Small intestine (tissue), 7 donors: ENCODE measurements at regions not wholly inside any gene's neighbourhood (a gene's known extent, or its start where the extent isn't known, plus 50 kb on each side); places are given as distances from the start of the nearest gene placed in this dataset.
"Not testable (repeated sequence)": the region's sequence is repeated elsewhere in the genome, so short reads cannot be mapped to it uniquely, and the experiment has no call there.

Experiments used
- DNase-seq, 2 donors: peaks; one replicate each; pipeline versions ENCODE4 v3.0.0 to v3.0.0-alpha.2; 2013
- FAIRE-seq: peaks from 2 replicates; lab custom pipeline; 2012; peaks lifted over from hg19 to GRCh38; lab: Jason Lieb, UNC
- H3K27ac ChIP-seq, 3 donors: one replicate each; pipeline ENCODE4 v1.5.1; 2013; ENCODE audit warnings: low read length in 2 of 3, mild to moderate bottlenecking in 2 of 3, control low read depth in 1 of 3, inconsistent platforms in 1 of 3, low read depth in 1 of 3, moderate library complexity in 1 of 3
- H3K27me3 ChIP-seq, 3 donors: one replicate each; pipeline ENCODE4 v1.6.1; 2013; ENCODE audit warnings: low read length in 3 of 3, inconsistent platforms in 1 of 3; ENCODE audit not compliant: control insufficient read depth in 3 of 3, insufficient read depth in 3 of 3
- H3K36me3 ChIP-seq, 3 donors: one replicate each; pipeline ENCODE4 v1.6.1; 2013; ENCODE audit warnings: low read length in 3 of 3, inconsistent platforms in 1 of 3, low read depth in 1 of 3, mild to moderate bottlenecking in 1 of 3, moderate library complexity in 1 of 3; ENCODE audit not compliant: control insufficient read depth in 3 of 3, insufficient read depth in 2 of 3
- H3K4me1 ChIP-seq, 3 donors: one replicate each; pipeline ENCODE4 v1.6.1; 2013; ENCODE audit warnings: low read length in 2 of 3, inconsistent platforms in 1 of 3, low read depth in 1 of 3, mild to moderate bottlenecking in 1 of 3, moderate library complexity in 1 of 3; ENCODE audit not compliant: control insufficient read depth in 3 of 3, insufficient read depth in 2 of 3
- H3K4me3 ChIP-seq, 3 donors: one replicate each; pipeline ENCODE4 v1.5.1; 2013; ENCODE audit warnings: low read length in 3 of 3, control low read depth in 1 of 3, inconsistent platforms in 1 of 3, low read depth in 1 of 3, mild to moderate bottlenecking in 1 of 3, moderate library complexity in 1 of 3
- H3K9me3 ChIP-seq, 2 donors: one replicate each; pipeline ENCODE4 v1.6.1; 2013; ENCODE audit warnings: low read depth in 1 of 2, low read length in 1 of 2; ENCODE audit not compliant: control insufficient read depth in 2 of 2, insufficient read depth in 1 of 2
- WGBS, 3 donors: extraction: QIAGEN DNeasy Blood & Tissue Kit; methylation state at CpG; one replicate each; pipeline ENCODE4 v1.1.7; 2013; 5-methylcytosine and 5-hydroxymethylcytosine counted together
- donor health status: healthy with polysubstance abuse.
- donor health status: control.
- donor health status: control.
- donor health status: Bipolar disorder and iron deficiency.
- donor health status: healthy.

GRCh38 chr11:38530226-38530625, 1932.2 kb upstream of the RAG2 start:
- FAIRE-seq (no peak), DNase-seq (no peak)
- Histone ChIP-seq H3K27ac (no peak overlapping the region), H3K4me3 (no peak overlapping the region), H3K36me3 (no peaks in the 10 kb centered on the region), H3K27me3 (no peaks in the 10 kb centered on the region), H3K9me3 (peaks cover 0 to 11% of the 10 kb centered on the region in 2 donors), H3K4me1 (no peaks in the 10 kb centered on the region)
- WGBS, 3 donors: 64 to 76% (median 65%) methylated on average over 2 of the region's 2 CpGs

DNA sequence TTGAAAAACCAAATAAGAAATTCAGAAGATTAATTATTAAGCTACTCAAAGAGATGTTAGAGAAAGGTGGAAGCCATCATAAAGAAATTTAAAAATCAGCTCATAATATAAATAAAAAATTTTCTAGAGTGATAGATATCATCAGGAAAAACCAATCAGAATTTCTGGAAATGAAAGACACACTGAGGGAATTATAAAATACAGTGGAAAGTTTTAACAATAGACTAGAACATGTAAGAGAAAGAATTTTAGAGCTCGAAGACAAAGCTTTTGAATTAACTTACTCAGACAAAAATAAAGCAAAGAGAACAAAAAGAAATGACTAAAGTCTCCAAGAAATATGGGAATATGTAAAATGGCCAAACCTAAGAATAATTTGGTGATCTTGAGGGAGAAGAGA, 1926.9 kb upstream of the RAG2 start:
- no peak for DNase-seq
- Histone ChIP-seq H3K36me3 (no peaks in the 10 kb centered on the region), H3K27ac (no peak overlapping the region), H3K27me3 (no peaks in the 10 kb centered on the region), H3K9me3 (peaks cover 0 to 10% of the 10 kb centered on the region in 2 donors), H3K4me1 (no peaks in the 10 kb centered on the region), H3K4me3 (no peak overlapping the region)
- FAIRE-seq: peak; percentile 62
- 60 to 76% (median 69%) methylated on average over 1 of the region's 1 CpG for WGBS, 3 donors

GRCh38 chr11:38517991-38518390, 1920.0 kb upstream of the RAG2 start:
- no peak overlapping the region for H3K27ac ChIP-seq
- FAIRE-seq (no peak), DNase-seq (no peak)
- H3K27me3 ChIP-seq: no peaks in the 10 kb centered on the region
- peaks cover 0 to 9% of the 10 kb centered on the region in 2 donors for H3K9me3 ChIP-seq
- WGBS, 3 donors: 78 to 85% (median 85%) methylated on average over 5 of the region's 5 CpGs
- H3K36me3 ChIP-seq: no peaks in the 10 kb centered on the region
- H3K4me1 ChIP-seq: no peaks in the 10 kb centered on the region
- H3K4me3 ChIP-seq: no peak overlapping the region

GRCh38 chr11:38512830-38513229, 1914.8 kb upstream of the RAG2 start:
- 80 to 89% (median 83%) methylated on average over 3 of the region's 3 CpGs for WGBS, 3 donors
- H3K36me3 ChIP-seq, H3K27me3 ChIP-seq, FAIRE-seq, H3K9me3 ChIP-seq, H3K27ac ChIP-seq, H3K4me1 ChIP-seq, H3K4me3 ChIP-seq, DNase-seq: not testable (repeated sequence)

- FAIRE-seq (no peak), DNase-seq (no peak)
- Histone ChIP-seq H3K36me3 (no peaks in the 10 kb centered on the region), H3K27me3 (no peaks in the 10 kb centered on the region), H3K27ac (no peak overlapping the region), H3K4me3 (no peak overlapping the region), H3K4me1 (no peaks in the 10 kb centered on the region), H3K9me3 (no peaks in the 10 kb centered on the region)
- 33 to 63% (median 43%) methylated on average over 2 of the region's 2 CpGs for WGBS, 3 donors
Observed at GRCh38 chr11:38510041-38510440, 1912.0 kb upstream of the RAG2 start.

- Histone ChIP-seq H3K9me3 (peaks cover 0 to 14% of the 10 kb centered on the region in 2 donors), H3K4me3 (no peak overlapping the region), H3K27ac (no peak overlapping the region), H3K4me1 (no peaks in the 10 kb centered on the region), H3K27me3 (no peaks in the 10 kb centered on the region), H3K36me3 (no peaks in the 10 kb centered on the region)
- DNase-seq (no peak), FAIRE-seq (no peak)
- 91 to 95% (median 92%) methylated on average over 14 of the region's 14 CpGs for WGBS, 3 donors
Observed at GRCh38 chr11:38503876-38504275, 1905.8 kb upstream of the RAG2 start.

DNA sequence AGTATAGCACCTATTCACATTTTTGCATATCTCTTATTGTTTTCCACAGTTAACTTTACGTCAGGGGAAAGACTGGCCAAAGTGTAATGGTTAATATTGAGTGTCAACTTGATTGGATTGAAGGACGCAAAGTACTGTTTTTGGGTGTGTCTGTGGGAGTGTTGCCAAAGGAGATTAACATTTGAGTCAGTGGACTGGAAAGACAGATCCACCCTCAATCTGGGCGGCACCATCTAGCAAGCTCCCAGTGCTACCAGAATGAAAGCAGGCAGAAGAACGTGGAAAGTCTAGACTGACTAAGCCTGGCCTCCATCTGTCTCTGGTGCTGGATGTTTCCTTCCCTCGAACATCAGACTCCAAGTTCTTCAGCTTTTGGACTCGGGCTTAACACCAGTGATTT, 1900.7 kb upstream of the RAG2 start:
- FAIRE-seq (no peak), DNase-seq (peak in 1 of 2 donors; percentile 3)
- H3K36me3 ChIP-seq: no peaks in the 10 kb centered on the region
- 35 to 73% (median 49%) methylated on average over 6 of the region's 6 CpGs for WGBS, 3 donors
- peaks cover 0 to 8% of the 10 kb centered on the region in 2 donors for H3K9me3 ChIP-seq
- H3K4me3 ChIP-seq: no peak overlapping the region
- no peak overlapping the region for H3K27ac ChIP-seq
- no peaks in the 10 kb centered on the region for H3K27me3 ChIP-seq
- H3K4me1 ChIP-seq: no peaks in the 10 kb centered on the region

- H3K4me1 ChIP-seq: no peaks in the 10 kb centered on the region
- DNase-seq (peak in 1 of 2 donors; percentile 2), FAIRE-seq (no peak)
- H3K36me3 ChIP-seq: no peaks in the 10 kb centered on the region
- 14 to 61% (median 41%) methylated on average over 2 of the region's 2 CpGs for WGBS, 3 donors
- no peaks in the 10 kb centered on the region for H3K9me3 ChIP-seq
- no peaks in the 10 kb centered on the region for H3K27me3 ChIP-seq
- H3K4me3 ChIP-seq: no peak overlapping the region
- H3K27ac ChIP-seq: no peak overlapping the region
Observed at GRCh38 chr11:38491986-38492385, 1894.0 kb upstream of the RAG2 start.

- no peaks in the 10 kb centered on the region for H3K9me3 ChIP-seq
- no peak overlapping the region for H3K4me3 ChIP-seq
- H3K36me3 ChIP-seq: no peaks in the 10 kb centered on the region
- FAIRE-seq (no peak), DNase-seq (no peak)
- H3K27ac ChIP-seq: no peak overlapping the region
- H3K4me1 ChIP-seq: no peaks in the 10 kb centered on the region
- H3K27me3 ChIP-seq: no peaks in the 10 kb centered on the region
- WGBS, 3 donors: 91 to 95% (median 93%) methylated on average over 11 to 12 of the region's 12 CpGs
Observed at GRCh38 chr11:38481391-38481790, 1883.4 kb upstream of the RAG2 start.
